ENCODE measurements at regions not wholly inside any gene's neighbourhood (a gene's known extent, or its start where the extent isn't known, plus 50 kb on each side); places are given as distances from the start of the nearest gene placed in this dataset.

GRCh38 chr3:152581951-152582350 lies 253.0 kb upstream of the P2RY1 start:
- TF ChIP-seq CTCF (IDR thresholded peaks at IDR 0.05; ENCODE audit: borderline replicate concordance, extremely low read depth, low read length, poor library complexity, severe bottlenecking), result no peak
- TF ChIP-seq EZH2 (IDR thresholded peaks at IDR 0.05; ENCODE audit: borderline replicate concordance, low read depth, low read length, severe bottlenecking), result no peak

Measured in DND-41 (cell line).